Activated T-helper 2 cell treated with anti-CD3 and anti-CD28 coated beads, Interferon-gamma antibody, Interleukin-2, Interleukin-4, amounts not matched to agents 10 μg/mL and 5 μg/mL and 100 μg/mL, durations not matched to agents 14 hours and 24 hours and 36 hours (primary cell): ENCODE measurements at regions not wholly inside any gene's neighbourhood (a gene's known extent, or its start where the extent isn't known, plus 50 kb on each side); places are given as distances from the start of the nearest gene placed in this dataset.

Experiments
- DNase-seq: peaks from one replicate; pipeline ENCODE4 v3.0.0; 2021; ENCODE audit warnings: low spot score
- H3K27ac Mint-ChIP-seq: one replicate; pipeline ENCODE4 v1.8.0; 2021; ENCODE audit warnings: mixed read lengths
- H3K27me3 Mint-ChIP-seq: one replicate; pipeline ENCODE4 v1.8.0; 2021; ENCODE audit warnings: low read depth, mixed read lengths
- H3K36me3 Mint-ChIP-seq: one replicate; pipeline ENCODE4 v1.8.0; 2021; ENCODE audit warnings: low read depth, mixed read lengths
- H3K4me1 Mint-ChIP-seq: one replicate; pipeline ENCODE4 v1.8.0; 2021; ENCODE audit warnings: low read depth, mixed read lengths
- H3K4me3 Mint-ChIP-seq: one replicate; pipeline ENCODE4 v1.8.0; 2021; ENCODE audit warnings: low read depth, mild to moderate bottlenecking, moderate library complexity, mixed read lengths
- H3K9me3 Mint-ChIP-seq: one replicate; pipeline ENCODE4 v1.8.0; 2021; ENCODE audit warnings: mixed read lengths
- intact Hi-C: fragments of 100-400 bp; cut with micrococcal nuclease; formaldehyde crosslinking; loops from one replicate; pipeline ENCODE4 v1.15.1; 2023

GRCh38 chr4:104716584-104716983 is 221.9 kb upstream of the CXXC4 start:
- Mint-ChIP-seq H3K4me1 (no peaks in the 10 kb centered on the region), H3K36me3 (no peaks in the 10 kb centered on the region), H3K27me3 (no peaks in the 10 kb centered on the region), H3K4me3 (no peak overlapping the region), H3K9me3 (no peaks in the 10 kb centered on the region), H3K27ac (no peak overlapping the region)
- intact Hi-C loops = no loop called here
- DNase-seq = no peak

- H3K9me3 Mint-ChIP-seq = no peaks in the 10 kb centered on the region
- H3K4me3 Mint-ChIP-seq = no peak overlapping the region
- intact Hi-C loops = no loop called here
- no peaks in the 10 kb centered on the region for H3K4me1 Mint-ChIP-seq
- no peak for DNase-seq
- H3K27ac Mint-ChIP-seq = no peak overlapping the region
- no peaks in the 10 kb centered on the region for H3K36me3 Mint-ChIP-seq
- no peaks in the 10 kb centered on the region for H3K27me3 Mint-ChIP-seq
Measured at GRCh38 chr4:104719539-104720230, 225.0 kb upstream of the CXXC4 start.

- no peaks in the 10 kb centered on the region for H3K4me1 Mint-ChIP-seq
- no peak overlapping the region for H3K27ac Mint-ChIP-seq
Measured at GRCh38 chr4:104722467-104722866, 227.8 kb upstream of the CXXC4 start.

GRCh38 chr4:104726002-104726401 is 231.3 kb upstream of the CXXC4 start:
- Mint-ChIP-seq H3K4me3 (no peak overlapping the region), H3K9me3 (no peaks in the 10 kb centered on the region), H3K36me3 (no peaks in the 10 kb centered on the region), H3K4me1 (peaks cover 2% of the 10 kb centered on the region), H3K27me3 (no peaks in the 10 kb centered on the region), H3K27ac (no peak overlapping the region)
- DNase-seq = no peak
- intact Hi-C loops = no loop called here

More at GRCh38 chr4:104722467-104722866, 227.8 kb upstream of the CXXC4 start:
- Mint-ChIP-seq H3K27me3 (no peaks in the 10 kb centered on the region), H3K9me3 (no peaks in the 10 kb centered on the region), H3K4me3 (no peak overlapping the region), H3K36me3 (no peaks in the 10 kb centered on the region)
- no peak for DNase-seq
- intact Hi-C loops = no loop called here

DNA sequence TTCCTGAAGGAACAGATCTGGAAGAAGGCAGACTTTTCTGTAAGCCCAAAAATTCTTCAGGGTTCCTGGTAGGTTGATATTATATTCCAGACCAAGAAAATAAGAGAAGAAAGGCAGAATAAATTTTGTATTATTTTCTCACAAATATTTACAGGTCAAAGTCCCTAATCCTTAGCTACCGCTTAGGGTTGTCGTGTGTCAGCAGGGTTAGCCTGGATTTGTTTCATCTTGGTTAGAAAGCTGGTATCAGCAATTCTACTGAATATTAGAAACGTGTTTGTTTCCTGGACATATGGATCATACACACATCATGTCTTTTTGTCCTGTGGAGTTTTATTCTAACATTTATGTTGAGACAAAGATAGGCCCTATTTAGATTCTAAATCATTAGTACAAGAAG is 232.9 kb upstream of the CXXC4 start:
- intact Hi-C loops = no loop called here
- Mint-ChIP-seq H3K27me3 (no peaks in the 10 kb centered on the region), H3K27ac (no peak overlapping the region), H3K36me3 (no peaks in the 10 kb centered on the region), H3K4me1 (peaks cover 2% of the 10 kb centered on the region), H3K9me3 (no peaks in the 10 kb centered on the region), H3K4me3 (no peak overlapping the region)
- DNase-seq = no peak

DNA sequence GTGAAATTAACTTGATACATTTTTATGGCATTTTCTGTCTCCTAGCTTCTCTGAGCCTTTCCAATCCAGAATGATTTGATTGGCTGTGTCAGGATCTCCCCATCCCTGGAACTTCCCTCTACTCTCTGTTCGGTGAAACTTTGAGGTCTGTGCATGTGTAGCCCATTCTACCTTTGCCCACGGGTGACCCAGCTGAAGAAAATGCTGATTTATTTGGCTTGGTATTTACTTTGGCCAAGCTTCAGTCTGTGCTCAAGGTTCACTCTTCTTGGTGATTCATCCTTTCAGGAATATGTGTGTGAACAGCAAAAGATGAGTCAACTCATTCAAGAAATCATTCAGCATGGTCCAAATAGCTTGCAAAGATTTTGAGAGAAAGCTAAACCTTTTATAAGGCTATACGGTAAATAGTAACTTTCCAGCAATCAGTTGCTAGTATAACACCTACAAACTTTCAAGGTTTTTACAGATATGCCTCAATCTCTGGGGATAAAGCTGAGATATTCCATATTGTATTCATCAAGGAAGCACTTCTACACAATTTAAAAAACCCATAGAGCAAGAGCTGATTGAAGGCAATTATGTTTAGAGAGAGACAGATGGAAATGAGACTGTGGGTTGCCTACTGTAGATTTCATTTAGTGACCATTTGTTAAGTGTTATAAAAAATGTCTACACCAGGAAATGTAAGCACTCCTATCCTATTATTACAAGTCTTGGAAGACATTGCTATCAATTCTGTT is 233.9 kb upstream of the CXXC4 start:
- Mint-ChIP-seq H3K36me3 (no peaks in the 10 kb centered on the region), H3K4me3 (no peak overlapping the region), H3K27me3 (no peaks in the 10 kb centered on the region), H3K4me1 (peaks cover 2% of the 10 kb centered on the region), H3K9me3 (no peaks in the 10 kb centered on the region), H3K27ac (no peak overlapping the region)
- no peak for DNase-seq
- intact Hi-C loops = no loop called here

GRCh38 chr4:104732766-104733165 is 238.1 kb upstream of the CXXC4 start:
- no peak overlapping the region for H3K4me3 Mint-ChIP-seq
- intact Hi-C loops = no loop called here
- no peaks in the 10 kb centered on the region for H3K9me3 Mint-ChIP-seq
- H3K27me3 Mint-ChIP-seq = no peaks in the 10 kb centered on the region
- no peaks in the 10 kb centered on the region for H3K36me3 Mint-ChIP-seq
- H3K27ac Mint-ChIP-seq = no peak overlapping the region
- DNase-seq = no peak
- peaks cover 2% of the 10 kb centered on the region for H3K4me1 Mint-ChIP-seq

GRCh38 chr4:104735174-104735573 is 240.5 kb upstream of the CXXC4 start:
- H3K27me3 Mint-ChIP-seq = no peaks in the 10 kb centered on the region

GRCh38 chr4:104740161-104740560 is 245.5 kb upstream of the CXXC4 start:
- intact Hi-C loops = no loop called here
- H3K4me1 Mint-ChIP-seq = no peaks in the 10 kb centered on the region
- no peak for DNase-seq
- no peak overlapping the region for H3K27ac Mint-ChIP-seq
- no peaks in the 10 kb centered on the region for H3K36me3 Mint-ChIP-seq
- no peaks in the 10 kb centered on the region for H3K27me3 Mint-ChIP-seq
- H3K4me3 Mint-ChIP-seq = no peak overlapping the region
- H3K9me3 Mint-ChIP-seq = no peaks in the 10 kb centered on the region

More at GRCh38 chr4:104735174-104735573, 240.5 kb upstream of the CXXC4 start:
- no peak overlapping the region for H3K4me3 Mint-ChIP-seq
- H3K36me3 Mint-ChIP-seq = no peaks in the 10 kb centered on the region
- H3K27ac Mint-ChIP-seq = no peak overlapping the region
- intact Hi-C loops = no loop called here
- DNase-seq = no peak
- H3K4me1 Mint-ChIP-seq = no peaks in the 10 kb centered on the region
- H3K9me3 Mint-ChIP-seq = no peaks in the 10 kb centered on the region

DNA sequence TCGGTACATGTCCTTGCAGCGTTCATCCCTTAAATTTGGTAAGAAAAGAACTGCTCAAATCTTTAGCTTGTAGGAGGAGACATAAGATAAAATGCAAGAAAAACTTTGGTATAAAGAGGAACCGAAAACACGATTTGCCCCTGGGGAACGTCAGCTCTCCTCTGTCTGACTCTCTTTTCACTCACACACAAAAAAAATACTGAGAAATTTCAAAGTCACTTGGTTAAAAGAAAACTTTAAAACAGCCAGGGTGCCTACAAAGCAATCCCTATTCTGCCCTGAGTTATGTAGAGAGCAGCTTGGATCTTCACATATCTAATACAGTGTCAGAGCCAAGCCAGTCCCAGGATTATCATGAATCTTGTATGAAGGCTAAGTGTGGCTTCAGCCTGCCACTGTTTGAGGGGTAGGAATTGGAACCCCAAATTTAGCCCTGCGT is 248.5 kb upstream of the CXXC4 start:
- no peaks in the 10 kb centered on the region for H3K9me3 Mint-ChIP-seq
- no peaks in the 10 kb centered on the region for H3K36me3 Mint-ChIP-seq
- no peaks in the 10 kb centered on the region for H3K4me1 Mint-ChIP-seq
- no peak overlapping the region for H3K4me3 Mint-ChIP-seq
- H3K27ac Mint-ChIP-seq = no peak overlapping the region
- intact Hi-C loops = no loop called here
- DNase-seq = no peak
- no peaks in the 10 kb centered on the region for H3K27me3 Mint-ChIP-seq

DNA sequence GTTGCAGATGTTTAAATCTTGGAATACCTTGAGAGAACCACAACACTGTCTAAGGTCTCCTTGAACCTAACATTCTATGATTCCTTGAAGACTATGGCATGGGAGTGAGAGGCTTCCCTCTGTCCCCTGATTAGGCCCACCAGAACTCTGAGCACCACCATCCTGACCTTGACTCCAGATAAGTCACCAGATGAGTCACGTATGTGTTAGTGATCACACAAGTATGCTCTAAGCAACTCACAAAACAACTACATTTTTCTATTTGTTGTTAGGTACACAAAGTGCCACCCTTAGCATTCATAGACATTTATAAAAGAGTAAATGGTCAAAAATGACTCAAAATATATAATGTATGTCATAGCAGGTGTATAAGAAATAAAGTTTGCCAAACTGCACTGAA is 252.9 kb upstream of the CXXC4 start:
- intact Hi-C loops = no loop called here
- H3K36me3 Mint-ChIP-seq = no peaks in the 10 kb centered on the region
- H3K27me3 Mint-ChIP-seq = no peaks in the 10 kb centered on the region
- H3K4me3 Mint-ChIP-seq = no peak overlapping the region
- H3K27ac Mint-ChIP-seq = no peak overlapping the region
- H3K4me1 Mint-ChIP-seq = peaks cover 2% of the 10 kb centered on the region
- no peak for DNase-seq
- H3K9me3 Mint-ChIP-seq = no peaks in the 10 kb centered on the region

DNA sequence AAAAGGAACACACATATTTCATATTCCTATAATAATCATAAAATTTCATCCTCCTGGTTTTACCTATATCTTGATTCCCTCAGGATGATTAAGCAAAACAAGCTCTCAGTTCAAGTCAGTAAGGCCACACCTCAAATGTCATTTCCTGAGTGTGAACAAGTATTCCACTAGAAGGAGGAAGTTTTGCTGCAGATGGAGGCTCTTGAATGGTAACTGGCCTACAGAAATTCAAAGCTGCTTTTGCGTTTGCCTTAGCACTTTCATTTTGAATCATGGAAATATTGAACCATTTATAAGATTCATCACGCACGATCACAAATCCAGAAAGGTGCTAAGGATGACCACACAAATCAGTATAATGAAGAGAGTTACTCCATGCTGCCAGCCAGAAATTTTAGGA is 254.4 kb upstream of the CXXC4 start:
- Mint-ChIP-seq H3K27ac (no peak overlapping the region), H3K4me1 (peaks cover 2% of the 10 kb centered on the region), H3K9me3 (no peaks in the 10 kb centered on the region), H3K4me3 (no peak overlapping the region), H3K36me3 (no peaks in the 10 kb centered on the region), H3K27me3 (no peaks in the 10 kb centered on the region)
- intact Hi-C loops = no loop called here
- no peak for DNase-seq

DNA sequence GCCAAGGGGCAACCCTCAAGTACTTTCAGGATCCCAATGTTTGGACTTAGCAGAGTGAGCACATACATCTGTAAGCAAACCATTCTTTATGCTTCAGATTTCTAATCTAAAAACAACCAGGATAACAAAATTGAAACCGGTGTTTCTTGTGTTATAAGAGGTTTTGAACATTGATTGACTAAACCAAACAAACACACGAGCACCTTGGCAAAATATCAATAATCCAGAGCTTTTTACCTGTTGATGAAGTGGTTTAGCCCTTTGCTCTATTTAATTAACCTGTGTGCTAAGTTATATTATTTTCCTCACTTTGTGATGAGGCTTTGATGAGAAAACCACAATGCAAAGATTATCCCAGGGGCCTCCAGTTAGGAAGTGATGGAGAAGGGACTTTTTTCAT is 255.3 kb upstream of the CXXC4 start:
- no peak overlapping the region for H3K4me3 Mint-ChIP-seq
- no peak for DNase-seq
- intact Hi-C loops = no loop called here
- no peaks in the 10 kb centered on the region for H3K36me3 Mint-ChIP-seq
- peaks cover 2% of the 10 kb centered on the region for H3K4me1 Mint-ChIP-seq
- no peaks in the 10 kb centered on the region for H3K9me3 Mint-ChIP-seq
- no peak overlapping the region for H3K27ac Mint-ChIP-seq
- H3K27me3 Mint-ChIP-seq = no peaks in the 10 kb centered on the region
